ENCODE measurements at regions not wholly inside any gene's neighbourhood (a gene's known extent, or its start where the extent isn't known, plus 50 kb on each side); places are given as distances from the start of the nearest gene placed in this dataset.

- DNase-seq (ENCODE audit: low read depth): no peak
Observed at GRCh38 chr10:113292086-113292485, 260.8 kb upstream of the HABP2 start.

GRCh38 chr10:113292743-113293142 is 260.1 kb upstream of the HABP2 start:
- no peak for DNase-seq (ENCODE audit: low read depth)

- DNase-seq (ENCODE audit: low read depth): no peak
Observed at GRCh38 chr10:113293167-113293566, 259.7 kb upstream of the HABP2 start.

- DNase-seq (ENCODE audit: low read depth): no peak
Observed at GRCh38 chr10:113294868-113295267, 258.0 kb upstream of the HABP2 start.

GRCh38 chr10:113297226-113297625 is 255.6 kb upstream of the HABP2 start:
- DNase-seq (ENCODE audit: low read depth): no peak

GRCh38 chr10:113298616-113299015 is 254.2 kb upstream of the HABP2 start:
- DNase-seq (ENCODE audit: low read depth): no peak

- DNase-seq (ENCODE audit: low read depth): no peak
Observed at GRCh38 chr10:113300201-113300600, 252.7 kb upstream of the HABP2 start.

- DNase-seq (ENCODE audit: low read depth): no peak
Observed at GRCh38 chr10:113300617-113301016, 252.2 kb upstream of the HABP2 start.

GRCh38 chr10:113301342-113301984 is 251.4 kb upstream of the HABP2 start:
- DNase-seq (ENCODE audit: low read depth): no peak

GRCh38 chr10:113302062-113302461 is 250.8 kb upstream of the HABP2 start:
- DNase-seq (ENCODE audit: low read depth): no peak

GRCh38 chr10:113303544-113304146 is 249.2 kb upstream of the HABP2 start:
- peak; percentile 43 for DNase-seq (ENCODE audit: low read depth)

GRCh38 chr10:113304726-113305125 is 248.1 kb upstream of the HABP2 start:
- DNase-seq (ENCODE audit: low read depth): no peak

GRCh38 chr10:113305871-113306270 is 247.0 kb upstream of the HABP2 start:
- DNase-seq (ENCODE audit: low read depth): peak; percentile 27

- no peak for DNase-seq (ENCODE audit: low read depth)
Observed at GRCh38 chr10:113309791-113310190, 243.1 kb upstream of the HABP2 start.

GRCh38 chr10:113310347-113310746 is 242.5 kb upstream of the HABP2 start:
- DNase-seq (ENCODE audit: low read depth): no peak

- DNase-seq (ENCODE audit: low read depth): no peak
Observed at GRCh38 chr10:113313048-113313602, 239.7 kb upstream of the HABP2 start.

GRCh38 chr10:113313722-113314121 is 239.1 kb upstream of the HABP2 start:
- DNase-seq (ENCODE audit: low read depth): no peak

- no peak for DNase-seq (ENCODE audit: low read depth)
Observed at GRCh38 chr10:113316506-113316905, 236.3 kb upstream of the HABP2 start.

GRCh38 chr10:113317489-113317888 is 235.4 kb upstream of the HABP2 start:
- DNase-seq (ENCODE audit: low read depth): no peak

- DNase-seq (ENCODE audit: low read depth): no peak
Observed at GRCh38 chr10:113319479-113319878, 233.4 kb upstream of the HABP2 start.

- no peak for DNase-seq (ENCODE audit: low read depth)
Observed at GRCh38 chr10:113320211-113320610, 232.6 kb upstream of the HABP2 start.

GRCh38 chr10:113320987-113321386 is 231.9 kb upstream of the HABP2 start:
- no peak for DNase-seq (ENCODE audit: low read depth)

- no peak for DNase-seq (ENCODE audit: low read depth)
Observed at GRCh38 chr10:113322843-113323242, 230.0 kb upstream of the HABP2 start.

- no peak for DNase-seq (ENCODE audit: low read depth)
Observed at GRCh38 chr10:113323985-113324384, 228.9 kb upstream of the HABP2 start.
